ENCODE measurements at regions not wholly inside any gene's neighbourhood (a gene's known extent, or its start where the extent isn't known, plus 50 kb on each side); places are given as distances from the start of the nearest gene placed in this dataset.

- DNase-seq = no peak
Observed at GRCh38 chr11:62073061-62073460, 50.8 kb upstream of the INCENP start.

DNA sequence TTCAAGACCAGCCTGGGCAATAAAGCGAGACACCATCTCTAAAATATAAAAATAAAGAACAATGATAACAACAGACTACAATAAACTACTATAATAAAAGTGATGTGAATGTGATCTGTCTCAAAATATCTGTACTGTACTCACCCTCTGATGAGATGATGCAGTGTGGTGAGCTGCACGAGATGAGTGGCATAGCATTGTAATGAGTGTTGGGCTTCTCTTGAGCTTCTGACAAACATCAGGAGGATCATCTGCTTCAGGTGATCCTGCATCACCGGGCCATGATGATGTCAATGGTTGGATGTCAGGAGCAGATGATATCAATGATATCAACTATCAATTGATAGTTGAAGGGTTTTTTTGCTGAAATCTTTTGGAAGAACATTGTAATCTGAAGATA lies 52.4 kb upstream of the INCENP start:
- DNase-seq = no peak

- DNase-seq = no peak
Observed at GRCh38 chr11:62069986-62070919, 53.6 kb upstream of the INCENP start.

- DNase-seq = no peak
Observed at GRCh38 chr11:62069374-62069773, 54.4 kb upstream of the INCENP start.

GRCh38 chr11:62068730-62069129 lies 55.1 kb upstream of the INCENP start:
- DNase-seq = no peak

GRCh38 chr11:62067741-62068140 lies 56.1 kb upstream of the INCENP start:
- no peak for DNase-seq

GRCh38 chr11:62064221-62064620 lies 59.6 kb upstream of the INCENP start:
- no peak for DNase-seq

DNA sequence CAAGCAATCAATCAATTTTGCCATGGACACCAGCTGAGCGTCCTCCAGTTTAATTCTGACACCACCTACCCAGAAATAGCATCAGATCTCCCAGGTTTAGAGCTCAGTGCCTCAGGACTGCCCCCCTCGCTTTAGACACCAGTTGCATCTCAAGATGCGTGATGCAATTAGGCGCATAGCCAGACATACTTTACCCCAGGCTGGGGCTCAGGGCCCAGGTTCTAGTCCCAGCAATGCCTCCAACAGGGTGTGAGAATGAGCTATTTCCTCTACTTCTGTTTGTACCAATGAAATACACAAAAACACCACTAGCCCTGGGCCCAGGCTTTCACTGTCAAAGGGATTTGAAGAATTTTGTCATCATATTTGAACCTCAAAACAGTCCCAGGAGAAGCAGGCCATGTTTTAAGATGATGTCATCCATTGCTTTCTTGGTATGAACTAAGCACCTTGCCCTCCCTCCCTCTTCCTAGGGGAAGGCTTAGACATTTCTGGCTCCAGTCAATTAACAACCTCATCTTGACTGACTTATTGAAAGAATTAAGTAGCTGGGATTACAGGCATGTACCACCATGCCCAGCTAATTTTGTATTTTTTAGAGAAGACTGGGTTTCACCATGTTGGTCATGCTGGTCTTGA lies 61.5 kb upstream of the INCENP start:
- DNase-seq = no peak

DNA sequence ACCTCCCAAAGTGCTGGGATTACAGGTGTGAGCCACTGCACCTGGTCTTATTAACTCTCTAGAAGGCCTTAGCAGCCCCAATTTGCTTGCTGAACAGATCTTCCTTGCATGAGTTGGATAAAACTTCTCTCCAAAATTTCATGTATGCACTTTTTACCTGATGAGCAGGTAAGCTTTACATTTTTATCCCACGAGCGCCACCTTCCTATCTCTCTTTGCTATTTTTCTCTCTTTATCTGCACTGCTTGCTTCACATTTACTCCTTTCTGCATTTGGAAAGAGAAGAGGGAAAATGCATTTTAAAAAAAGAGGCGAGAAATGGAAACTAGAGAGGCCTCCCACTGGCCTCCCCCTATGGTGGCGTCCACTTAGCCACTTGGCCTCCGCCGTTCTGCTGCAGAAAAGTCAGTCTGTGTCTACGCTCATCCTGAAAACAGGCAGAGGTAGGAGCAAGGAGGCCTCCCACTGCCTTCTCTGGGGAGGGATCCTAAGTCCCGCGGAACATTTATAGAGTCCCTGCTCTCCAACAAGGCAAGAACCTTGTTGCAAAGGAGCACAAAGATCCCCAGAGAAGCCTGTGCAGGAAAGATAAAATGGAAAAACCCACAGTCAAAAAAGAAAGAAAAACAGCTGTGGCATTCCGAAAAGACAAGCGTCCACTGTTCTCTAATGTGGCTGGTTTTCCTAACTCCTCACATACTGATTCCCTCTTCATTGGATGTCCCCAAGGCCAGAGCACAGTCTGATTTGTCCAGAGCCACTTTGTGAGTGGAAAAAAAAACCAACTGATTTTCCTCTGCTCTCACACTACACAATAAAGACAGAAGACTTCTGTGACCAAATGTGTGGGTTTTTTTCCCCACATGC lies 62.2 kb upstream of the INCENP start:
- no peak for DNase-seq

DNA sequence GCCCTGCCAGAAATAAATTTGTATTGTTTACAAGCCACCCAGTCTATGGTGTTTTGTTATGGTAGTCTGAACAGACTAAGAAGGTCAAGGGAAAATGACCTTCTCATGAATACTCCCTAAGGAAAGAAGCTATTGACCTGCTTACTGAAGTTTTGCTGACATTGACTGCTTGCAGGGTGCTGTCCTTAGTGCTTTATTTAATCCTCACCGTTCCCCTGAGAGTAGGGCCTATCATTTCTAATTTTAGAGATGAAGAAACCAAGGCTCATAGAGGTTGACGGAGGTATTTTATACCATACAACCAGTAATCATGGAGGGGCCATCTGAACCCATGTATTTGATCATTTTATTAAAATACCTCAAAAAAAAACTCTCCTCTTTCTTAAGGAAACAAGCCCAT lies 66.7 kb upstream of the INCENP start:
- no peak for DNase-seq

GRCh38 chr11:62055970-62056369 lies 67.8 kb upstream of the INCENP start:
- no peak for DNase-seq

- DNase-seq = no peak
Observed at GRCh38 chr11:62054484-62055121, 69.2 kb upstream of the INCENP start.

GRCh38 chr11:62054081-62054480 lies 69.7 kb upstream of the INCENP start:
- DNase-seq = no peak

DNA sequence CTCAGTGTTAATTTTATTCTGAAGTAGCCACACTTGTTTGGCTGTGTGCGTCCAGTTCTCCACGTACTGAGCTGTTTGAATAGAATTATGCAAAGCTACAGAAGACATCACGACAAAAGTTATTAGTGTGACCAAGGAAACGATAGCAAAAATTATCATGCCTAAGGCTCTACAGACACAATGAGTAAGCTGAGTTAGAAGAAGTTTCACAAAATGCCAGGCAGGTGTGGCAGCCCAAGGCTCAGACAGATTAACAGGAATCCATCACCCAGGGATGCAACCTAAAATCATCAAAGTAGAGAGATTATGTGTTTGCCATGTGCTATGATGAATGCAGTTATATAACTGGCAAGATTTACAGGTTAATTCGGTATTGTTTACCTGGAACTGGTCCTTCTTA lies 73.1 kb upstream of the INCENP start:
- no peak for DNase-seq

DNA sequence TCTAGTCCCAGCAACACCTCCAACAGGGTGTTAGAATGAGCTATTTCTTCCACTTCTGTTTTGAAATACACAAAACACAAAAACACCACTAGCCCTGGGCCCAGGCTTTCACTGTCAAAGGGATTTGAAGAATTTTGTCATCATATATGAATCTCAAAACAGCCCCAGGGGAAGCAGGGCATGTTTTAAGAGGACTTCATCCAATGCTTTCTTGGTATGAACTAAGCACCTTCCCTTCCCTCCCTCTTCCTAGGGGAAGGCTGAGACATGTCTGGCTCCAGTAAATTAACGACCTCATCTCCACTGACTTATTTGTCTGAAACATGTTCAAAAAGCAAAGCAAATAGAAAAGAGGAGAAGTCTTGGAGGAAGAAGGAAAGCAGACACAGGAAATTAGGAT lies 75.7 kb upstream of the INCENP start:
- no peak for DNase-seq

DNA sequence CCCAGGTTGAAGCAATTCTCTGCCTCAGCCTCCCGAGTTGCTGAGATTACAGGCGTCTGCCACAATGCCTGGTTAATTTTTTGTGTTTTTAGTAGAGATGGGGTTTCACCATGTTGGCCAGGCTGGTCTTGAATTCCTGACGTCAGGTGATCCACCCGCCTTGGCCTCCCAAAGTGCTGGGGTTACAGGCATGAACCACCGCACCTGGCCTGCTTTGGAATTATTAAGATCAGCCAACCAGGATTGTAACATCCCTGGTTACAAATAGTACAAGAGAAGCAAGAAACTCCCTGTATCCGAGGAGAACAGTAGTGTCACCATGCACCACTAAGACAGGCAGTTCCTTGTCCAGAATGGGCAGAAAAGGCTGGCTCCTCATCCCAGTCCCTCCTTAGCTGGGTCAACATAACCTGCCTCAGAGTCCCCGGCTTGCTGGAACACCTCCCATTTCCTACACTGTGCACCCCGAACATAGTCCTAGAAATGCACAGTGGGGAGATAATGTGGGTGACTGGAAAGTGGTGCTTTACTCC lies 77.2 kb upstream of the INCENP start:
- DNase-seq = no peak

GRCh38 chr11:62044639-62045121 lies 77.2 kb upstream of the FTH1 start:
- no peak for DNase-seq

GRCh38 chr11:62035293-62035692 lies 67.9 kb upstream of the FTH1 start:
- no peak for DNase-seq

DNA sequence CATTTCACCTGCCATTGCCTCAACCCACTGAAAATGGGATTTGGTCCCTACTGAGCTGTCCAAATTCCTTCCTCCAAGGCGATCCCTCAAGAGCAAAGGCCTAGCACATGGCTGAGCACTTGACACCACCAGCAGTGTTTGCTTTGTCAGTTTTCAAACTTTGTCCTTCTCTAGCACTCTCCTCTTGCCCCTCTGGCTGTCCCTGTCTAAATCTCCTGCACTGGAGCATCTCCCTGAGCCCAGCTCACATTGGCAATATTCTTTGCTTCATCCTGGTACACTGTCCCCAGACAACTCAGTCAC lies 66.6 kb upstream of the FTH1 start:
- DNase-seq = no peak

GRCh38 chr11:62033191-62034035 lies 66.0 kb upstream of the FTH1 start:
- no peak for DNase-seq

- DNase-seq = no peak
Observed at GRCh38 chr11:62030071-62030684, 62.7 kb upstream of the FTH1 start.
